Activated naive CD4-positive, alpha-beta T cell treated with anti-CD3 and anti-CD28 coated beads, Interleukin-2, amount 50 U/mL, for 24 hours (primary cell): ENCODE measurements at regions not wholly inside any gene's neighbourhood (a gene's known extent, or its start where the extent isn't known, plus 50 kb on each side); places are given as distances from the start of the nearest gene placed in this dataset.

Source experiments
- H3K27ac Mint-ChIP-seq: one replicate; pipeline ENCODE4 v1.8.0; 2021; ENCODE audit warnings: mild to moderate bottlenecking, mixed read lengths
- H3K27me3 Mint-ChIP-seq: one replicate; pipeline ENCODE4 v1.8.0; 2021; ENCODE audit warnings: mixed read lengths
- H3K36me3 Mint-ChIP-seq: one replicate; pipeline ENCODE4 v1.8.0; 2021; ENCODE audit warnings: mixed read lengths
- H3K4me1 Mint-ChIP-seq: one replicate; pipeline ENCODE4 v1.8.0; 2021; ENCODE audit warnings: mixed read lengths
- H3K4me3 Mint-ChIP-seq: one replicate; pipeline ENCODE4 v1.8.0; 2021; ENCODE audit warnings: mild to moderate bottlenecking, mixed read lengths
- H3K9me3 Mint-ChIP-seq: one replicate; pipeline ENCODE4 v1.8.0; 2021; ENCODE audit warnings: mixed read lengths

DNA sequence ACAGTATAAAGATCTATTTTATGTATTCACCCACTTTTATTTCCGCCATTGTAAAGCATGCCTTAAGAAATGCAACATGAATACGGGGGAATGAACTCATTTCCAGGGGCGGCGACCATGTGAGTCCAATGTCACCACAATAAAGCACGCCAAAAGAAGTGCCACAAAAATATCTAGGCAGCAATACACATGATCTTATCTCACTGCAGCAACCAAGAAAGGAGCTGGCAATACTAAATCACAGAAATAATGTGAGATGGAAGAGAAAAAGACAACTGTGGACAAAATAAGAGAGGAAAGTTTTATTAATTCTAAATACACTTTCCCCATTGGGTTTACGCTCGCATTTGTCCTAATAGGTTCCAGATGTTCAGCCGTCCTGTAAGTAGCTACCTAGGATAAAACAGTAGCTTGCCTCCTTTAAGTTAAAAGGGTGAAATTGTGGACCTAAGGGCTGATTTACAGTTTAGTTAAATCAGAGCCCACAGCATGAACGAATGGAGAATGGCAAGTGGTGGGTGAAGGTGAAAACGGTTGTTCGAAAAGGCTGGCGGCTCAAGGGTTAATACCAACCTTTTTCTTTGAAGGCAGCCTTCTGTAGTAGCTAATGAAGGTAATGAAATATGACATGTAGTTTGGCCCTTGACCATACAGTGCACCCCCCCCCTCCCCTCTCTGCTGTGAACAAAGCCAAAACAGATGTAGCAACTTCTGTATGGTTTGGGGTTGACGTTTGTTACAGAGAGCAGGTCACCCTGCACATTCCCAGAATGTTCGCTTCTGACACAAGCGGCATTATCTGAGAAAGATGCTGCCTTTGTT is 504.2 kb upstream of the PSMD7 start:
- Mint-ChIP-seq H3K27me3 (no peaks in the 10 kb centered on the region), H3K27ac (no peak overlapping the region), H3K9me3 (no peaks in the 10 kb centered on the region), H3K4me1 (no peaks in the 10 kb centered on the region), H3K36me3 (no peaks in the 10 kb centered on the region), H3K4me3 (no peak overlapping the region)

DNA sequence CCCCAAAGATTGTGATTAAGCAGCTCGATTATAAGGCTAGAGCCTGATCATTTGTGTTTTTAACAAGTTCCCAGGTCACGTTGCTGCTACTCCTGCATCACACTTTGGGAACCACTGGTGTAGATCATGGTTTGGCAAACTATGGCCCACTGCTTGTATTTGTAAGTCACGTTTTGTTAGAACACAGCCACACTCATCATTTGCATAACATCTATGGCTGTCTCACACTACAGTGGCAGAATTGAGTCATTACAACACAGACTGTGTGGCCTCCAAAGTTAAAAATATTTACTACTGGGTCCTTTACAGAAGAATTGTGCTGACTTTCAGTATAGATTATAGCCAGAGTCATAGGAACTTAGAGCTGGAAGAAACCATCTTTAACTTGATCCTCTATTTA is 515.3 kb upstream of the PSMD7 start:
- peaks cover 13% of the 10 kb centered on the region for H3K9me3 Mint-ChIP-seq

DNA sequence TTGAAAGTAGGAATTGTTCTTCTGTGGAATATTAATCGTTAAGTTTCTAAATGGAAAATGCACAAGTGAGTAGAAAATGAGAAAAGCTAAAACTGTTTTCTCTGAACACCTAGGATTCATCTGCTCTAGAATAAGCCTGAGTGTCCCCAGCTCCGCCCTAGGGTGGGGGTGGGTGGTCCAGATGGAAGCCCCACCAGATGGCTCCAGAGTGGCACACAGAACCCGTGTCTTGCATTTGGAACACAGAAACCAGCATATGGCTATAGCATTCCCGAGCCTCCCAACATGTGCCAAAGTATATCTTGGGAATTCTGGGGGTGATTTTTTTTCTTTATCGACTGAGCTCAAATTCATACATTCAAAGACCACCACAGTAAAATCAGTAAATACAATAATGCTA is 517.7 kb upstream of the PSMD7 start:
- Mint-ChIP-seq H3K4me3 (no peak overlapping the region), H3K9me3 (no peaks in the 10 kb centered on the region), H3K27me3 (no peaks in the 10 kb centered on the region), H3K27ac (no peak overlapping the region), H3K4me1 (no peaks in the 10 kb centered on the region), H3K36me3 (no peaks in the 10 kb centered on the region)

More for the DNA sequence above, 515.3 kb upstream of the PSMD7 start:
- H3K36me3 Mint-ChIP-seq, result no peaks in the 10 kb centered on the region
- no peak overlapping the region for H3K4me3 Mint-ChIP-seq
- H3K27ac Mint-ChIP-seq, result no peak overlapping the region
- no peaks in the 10 kb centered on the region for H3K27me3 Mint-ChIP-seq
- H3K4me1 Mint-ChIP-seq, result no peaks in the 10 kb centered on the region

DNA sequence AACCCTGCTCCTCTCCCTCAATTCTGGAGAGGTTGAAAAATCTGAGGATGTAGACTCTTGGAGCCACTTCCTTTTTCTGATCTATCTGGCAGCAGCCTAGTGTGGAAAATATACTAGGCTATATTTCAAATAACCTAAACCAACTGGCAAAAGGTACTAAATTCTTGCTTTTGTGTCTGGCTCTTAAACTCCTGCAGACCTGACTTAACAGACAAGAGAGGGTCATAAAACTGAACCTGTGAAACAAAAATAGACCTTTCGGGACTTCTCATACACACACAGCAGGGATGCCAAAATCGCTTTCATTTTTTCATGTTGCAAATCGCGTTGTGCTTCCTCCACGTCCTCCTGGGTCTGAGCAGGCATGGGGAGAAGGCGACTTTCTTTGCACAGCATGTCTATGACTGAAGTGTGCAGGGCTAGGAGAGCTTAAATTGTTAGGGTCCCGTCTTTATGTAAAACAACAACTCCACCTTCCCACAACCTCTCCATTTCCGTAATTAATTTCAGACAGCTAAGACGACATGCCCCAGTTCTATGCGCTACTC is 520.7 kb upstream of the PSMD7 start:
- Mint-ChIP-seq H3K36me3 (no peaks in the 10 kb centered on the region), H3K27me3 (no peaks in the 10 kb centered on the region), H3K4me3 (no peak overlapping the region), H3K27ac (no peak overlapping the region), H3K4me1 (no peaks in the 10 kb centered on the region), H3K9me3 (no peaks in the 10 kb centered on the region)

DNA sequence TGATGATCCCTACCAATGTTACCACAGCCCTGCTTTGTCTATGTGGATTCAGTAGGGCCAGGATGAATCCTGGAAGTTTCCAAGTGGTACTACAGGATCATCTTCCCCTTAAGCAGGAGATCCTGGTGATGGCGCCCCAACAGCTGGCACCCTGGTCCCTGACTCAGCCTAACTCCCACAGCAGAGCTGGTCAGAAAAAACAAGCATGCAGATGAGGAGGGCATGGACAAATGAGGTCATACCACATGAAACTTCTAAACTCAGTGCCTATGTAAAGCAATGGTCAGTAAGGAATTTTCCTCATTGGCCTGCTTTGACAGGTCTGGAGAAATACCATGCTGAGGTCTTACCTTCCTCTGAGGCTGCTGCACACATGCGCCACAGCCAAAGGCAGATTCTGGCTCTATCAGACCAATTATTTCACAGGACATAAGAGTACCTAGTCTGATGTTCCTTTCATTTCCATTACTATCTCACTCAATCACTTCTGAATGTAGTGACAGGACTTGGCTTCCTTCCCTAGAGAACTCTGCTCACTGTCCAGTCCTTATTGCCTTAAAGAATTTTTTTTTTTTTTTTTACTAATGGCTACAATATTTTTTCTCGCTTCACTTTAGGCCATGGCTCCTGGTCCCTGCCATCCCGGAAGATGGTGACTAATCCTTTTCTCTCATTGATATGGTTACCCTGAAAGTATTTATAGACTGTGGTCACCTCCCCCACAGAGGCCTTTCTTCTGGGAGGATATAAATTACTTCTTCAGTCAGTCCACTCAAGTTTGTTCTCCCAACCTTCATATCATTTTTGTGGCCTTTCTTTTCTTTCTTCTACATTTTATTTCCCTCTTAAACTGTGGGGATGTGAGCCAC is 525.2 kb upstream of the PSMD7 start:
- Mint-ChIP-seq H3K9me3 (no peaks in the 10 kb centered on the region), H3K4me1 (no peaks in the 10 kb centered on the region), H3K4me3 (no peak overlapping the region), H3K36me3 (no peaks in the 10 kb centered on the region), H3K27me3 (peaks cover 1% of the 10 kb centered on the region), H3K27ac (no peak overlapping the region)

DNA sequence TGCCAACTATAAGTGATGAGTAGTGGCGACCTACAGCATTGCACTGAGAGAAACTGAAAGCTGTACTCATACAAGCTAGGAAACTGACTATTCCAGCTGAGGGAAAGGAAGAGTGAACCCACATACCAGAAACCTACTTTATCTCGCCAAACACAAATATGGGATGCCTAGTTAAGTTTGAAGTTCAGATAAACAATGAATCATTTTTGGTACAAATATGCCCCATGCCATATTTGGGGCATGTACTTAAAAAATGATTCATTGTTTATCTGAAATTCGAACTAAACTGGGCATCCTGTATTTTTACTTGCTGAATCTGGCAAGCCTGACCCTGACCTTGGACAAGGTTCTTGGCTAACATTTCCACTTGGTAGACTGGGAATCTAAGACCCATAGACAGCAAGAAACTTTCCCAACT is 527.8 kb upstream of the PSMD7 start:
- no peaks in the 10 kb centered on the region for H3K9me3 Mint-ChIP-seq
- H3K4me1 Mint-ChIP-seq, result no peaks in the 10 kb centered on the region
- no peak overlapping the region for H3K4me3 Mint-ChIP-seq
- no peak overlapping the region for H3K27ac Mint-ChIP-seq
- H3K36me3 Mint-ChIP-seq, result no peaks in the 10 kb centered on the region
- H3K27me3 Mint-ChIP-seq, result peaks cover 1% of the 10 kb centered on the region

DNA sequence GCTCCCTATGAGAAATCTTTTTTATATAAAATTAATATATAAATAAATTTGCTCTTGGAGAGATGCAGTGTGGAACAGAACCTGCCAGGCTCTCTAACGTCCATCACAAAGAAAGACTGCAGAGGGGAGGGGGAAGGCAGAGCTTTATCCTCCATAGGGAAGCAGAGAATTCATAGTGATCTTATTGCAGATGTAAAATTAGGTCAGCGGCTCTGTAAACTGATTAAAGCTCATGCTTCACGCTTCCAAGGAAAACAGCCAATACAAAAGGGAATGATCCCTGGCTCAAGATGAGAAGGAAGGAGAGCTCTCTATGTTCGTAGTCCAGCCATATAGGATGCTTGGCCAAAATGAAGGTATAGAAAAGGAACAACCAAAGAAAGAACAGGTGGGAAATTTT is 532.3 kb upstream of the PSMD7 start:
- Mint-ChIP-seq H3K27ac (no peak overlapping the region), H3K36me3 (no peaks in the 10 kb centered on the region), H3K9me3 (peaks cover 11% of the 10 kb centered on the region), H3K27me3 (peaks cover 1% of the 10 kb centered on the region), H3K4me1 (no peaks in the 10 kb centered on the region), H3K4me3 (no peak overlapping the region)

DNA sequence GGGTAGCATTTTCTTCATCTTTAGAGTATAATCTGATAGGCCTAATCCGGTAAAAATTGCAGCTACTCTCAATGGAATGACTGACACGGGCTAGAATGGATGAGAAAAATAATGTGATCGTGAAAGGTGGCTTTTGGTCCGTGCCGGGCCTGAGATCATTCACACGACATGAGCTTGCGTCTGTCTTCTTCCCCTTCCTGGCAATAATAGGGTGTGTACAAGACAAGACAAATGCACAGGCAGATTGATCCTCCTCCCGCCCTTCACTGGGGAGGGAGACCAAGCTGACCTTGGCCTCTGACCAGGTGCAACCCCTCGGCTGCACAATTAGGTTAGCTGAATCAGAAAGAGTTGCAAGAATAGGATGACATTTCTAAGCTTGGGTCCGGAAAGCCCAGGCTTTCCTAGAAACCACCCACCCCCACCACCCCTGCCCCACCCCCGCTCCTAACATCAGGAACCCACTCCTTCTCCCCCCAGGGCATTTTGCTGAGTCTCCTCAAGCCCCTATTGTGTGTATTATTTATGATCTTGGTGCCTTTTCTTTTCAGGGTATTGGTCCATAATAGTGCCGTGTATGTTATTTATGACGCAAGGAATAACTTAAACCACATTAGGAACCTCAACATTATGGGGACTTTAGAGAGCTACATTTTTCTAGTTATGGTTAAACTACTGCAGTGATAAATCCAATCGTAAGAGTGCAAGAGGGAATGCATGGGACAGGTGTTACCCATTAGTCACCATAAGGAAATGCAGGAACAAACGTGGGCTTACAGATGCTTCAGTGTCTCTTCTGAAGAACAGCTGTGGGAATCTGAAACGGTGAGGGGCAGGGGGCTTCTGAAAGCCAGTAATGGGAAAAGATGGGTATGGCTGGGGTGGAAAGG is 540.1 kb upstream of the PSMD7 start:
- Mint-ChIP-seq H3K27me3 (peaks cover 2% of the 10 kb centered on the region), H3K9me3 (peaks cover 11% of the 10 kb centered on the region), H3K4me1 (no peaks in the 10 kb centered on the region), H3K4me3 (no peak overlapping the region), H3K36me3 (no peaks in the 10 kb centered on the region), H3K27ac (no peak overlapping the region)

DNA sequence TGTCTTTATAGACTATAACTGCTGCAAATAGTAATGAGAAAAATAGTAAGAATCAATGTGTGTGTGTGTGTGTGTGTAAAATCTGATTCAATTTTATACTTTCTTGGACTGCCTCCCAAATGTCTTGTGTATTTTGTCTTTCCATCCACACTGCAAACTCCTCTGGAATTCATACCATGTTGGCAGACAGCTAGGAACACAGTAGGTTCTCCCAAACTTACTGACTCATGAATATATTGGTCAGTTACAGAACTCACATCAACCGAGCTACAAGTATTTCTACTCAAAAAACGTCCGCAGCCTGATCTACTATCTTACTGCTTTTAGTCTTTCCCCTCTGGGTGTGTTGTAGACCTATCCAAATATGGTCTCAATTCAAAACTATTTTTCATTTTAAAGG is 542.7 kb upstream of the PSMD7 start:
- Mint-ChIP-seq H3K27me3 (peaks cover 2% of the 10 kb centered on the region), H3K36me3 (no peaks in the 10 kb centered on the region), H3K9me3 (peaks cover 10% of the 10 kb centered on the region), H3K27ac (no peak overlapping the region), H3K4me3 (no peak overlapping the region), H3K4me1 (no peaks in the 10 kb centered on the region)

DNA sequence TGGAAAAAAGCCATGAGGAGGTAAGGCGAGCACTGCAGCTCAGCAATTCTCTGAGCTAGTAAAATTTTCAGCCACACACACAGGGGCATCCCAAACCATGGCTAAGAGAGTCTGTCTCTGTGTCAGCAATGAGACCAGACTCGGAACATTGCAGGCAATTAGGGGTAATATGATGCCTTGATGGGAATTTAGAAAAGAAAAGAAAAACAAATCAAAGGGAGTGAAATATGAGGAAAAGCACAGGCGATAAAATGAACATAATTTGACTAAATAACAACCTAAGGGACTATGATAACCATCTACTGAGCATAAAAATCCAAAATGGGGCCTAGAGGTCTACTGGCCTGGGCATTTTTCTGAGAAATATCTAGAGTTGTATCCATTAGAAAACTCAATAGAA is 546.0 kb upstream of the PSMD7 start:
- Mint-ChIP-seq H3K9me3 (peaks cover 21% of the 10 kb centered on the region), H3K27me3 (no peaks in the 10 kb centered on the region), H3K4me1 (no peaks in the 10 kb centered on the region), H3K36me3 (no peaks in the 10 kb centered on the region), H3K4me3 (no peak overlapping the region), H3K27ac (no peak overlapping the region)

DNA sequence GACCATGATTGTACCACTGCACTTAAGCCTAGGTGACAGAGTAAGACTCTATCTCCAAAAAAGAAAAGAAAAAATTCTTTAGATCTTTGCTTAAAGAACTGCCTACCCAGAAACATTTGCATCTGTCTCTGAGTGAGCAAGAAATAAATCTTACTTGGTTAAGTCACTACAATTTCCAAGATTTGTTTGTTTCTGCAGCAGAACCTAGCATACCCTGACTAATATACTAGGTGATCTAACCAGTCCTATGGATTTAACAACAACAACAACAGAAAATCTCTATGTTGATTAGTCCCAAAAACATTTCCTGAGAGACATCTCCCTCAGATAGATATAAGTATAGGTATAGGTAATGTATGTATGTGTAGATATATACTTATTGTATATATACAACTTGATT is 549.3 kb upstream of the PSMD7 start:
- H3K4me1 Mint-ChIP-seq, result no peaks in the 10 kb centered on the region
- no peak overlapping the region for H3K4me3 Mint-ChIP-seq
- no peaks in the 10 kb centered on the region for H3K27me3 Mint-ChIP-seq
- H3K9me3 Mint-ChIP-seq, result peaks cover 21% of the 10 kb centered on the region
- no peaks in the 10 kb centered on the region for H3K36me3 Mint-ChIP-seq
- H3K27ac Mint-ChIP-seq, result no peak overlapping the region

DNA sequence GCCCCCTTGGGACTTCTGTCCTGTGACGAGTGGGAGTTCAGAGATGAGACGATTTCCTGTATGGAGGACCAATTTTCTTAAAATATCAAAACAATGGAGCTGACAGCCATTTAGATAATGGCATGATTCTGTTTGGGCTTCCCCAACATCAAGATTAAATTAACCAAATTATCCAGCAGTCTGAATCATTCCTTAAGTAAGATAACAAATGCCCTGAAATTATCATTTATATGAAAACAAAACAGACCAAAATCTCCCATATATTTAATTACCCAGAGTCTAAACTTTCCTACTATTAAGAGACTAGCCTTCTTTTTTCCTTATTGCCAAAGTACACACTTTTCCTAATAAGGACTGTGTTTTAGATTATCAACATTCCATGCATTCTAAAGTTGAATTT is 550.1 kb upstream of the PSMD7 start:
- no peak overlapping the region for H3K27ac Mint-ChIP-seq
- H3K9me3 Mint-ChIP-seq, result peaks cover 21% of the 10 kb centered on the region
- no peaks in the 10 kb centered on the region for H3K27me3 Mint-ChIP-seq
- no peaks in the 10 kb centered on the region for H3K4me1 Mint-ChIP-seq
- no peak overlapping the region for H3K4me3 Mint-ChIP-seq
- no peaks in the 10 kb centered on the region for H3K36me3 Mint-ChIP-seq

DNA sequence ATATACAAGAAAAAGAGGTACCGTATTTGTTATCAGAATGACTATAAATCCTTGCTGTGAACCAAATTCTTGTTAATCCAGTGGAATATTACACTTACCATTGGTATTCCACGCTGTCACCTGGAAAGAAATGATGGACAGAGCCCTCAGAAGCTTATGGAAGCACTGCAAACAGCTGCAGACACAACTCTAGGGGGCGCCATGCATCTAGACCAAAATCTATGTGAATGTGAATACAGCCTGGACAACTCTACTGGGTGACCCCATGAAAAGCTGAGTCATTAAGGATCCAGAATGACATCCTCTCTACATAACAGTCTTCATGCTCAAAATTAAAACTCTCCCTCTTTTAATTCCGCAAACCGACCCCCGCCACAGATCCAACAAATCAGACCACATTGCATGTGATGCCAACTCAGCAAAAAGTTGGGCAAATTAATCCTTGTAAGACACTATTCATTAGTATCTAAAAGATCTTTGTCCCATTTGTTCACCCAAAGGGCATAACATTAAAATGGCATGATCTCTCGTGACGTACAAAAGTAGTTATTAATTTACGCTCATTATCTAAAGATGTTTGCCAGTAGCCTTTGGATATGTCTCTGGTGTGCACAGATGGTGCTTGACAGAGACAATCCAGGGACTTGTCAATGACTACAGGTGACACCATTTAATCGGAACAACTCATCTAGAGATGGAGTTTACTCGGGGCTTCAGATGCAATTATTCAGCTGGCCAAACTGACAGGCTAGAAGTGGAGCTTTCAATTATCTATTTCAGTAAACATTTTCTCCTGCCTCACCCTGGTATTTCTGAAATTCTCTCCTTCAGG is 552.7 kb upstream of the PSMD7 start:
- Mint-ChIP-seq H3K27me3 (no peaks in the 10 kb centered on the region), H3K4me1 (no peaks in the 10 kb centered on the region), H3K27ac (no peak overlapping the region), H3K9me3 (peaks cover 16% of the 10 kb centered on the region), H3K4me3 (no peak overlapping the region), H3K36me3 (no peaks in the 10 kb centered on the region)

DNA sequence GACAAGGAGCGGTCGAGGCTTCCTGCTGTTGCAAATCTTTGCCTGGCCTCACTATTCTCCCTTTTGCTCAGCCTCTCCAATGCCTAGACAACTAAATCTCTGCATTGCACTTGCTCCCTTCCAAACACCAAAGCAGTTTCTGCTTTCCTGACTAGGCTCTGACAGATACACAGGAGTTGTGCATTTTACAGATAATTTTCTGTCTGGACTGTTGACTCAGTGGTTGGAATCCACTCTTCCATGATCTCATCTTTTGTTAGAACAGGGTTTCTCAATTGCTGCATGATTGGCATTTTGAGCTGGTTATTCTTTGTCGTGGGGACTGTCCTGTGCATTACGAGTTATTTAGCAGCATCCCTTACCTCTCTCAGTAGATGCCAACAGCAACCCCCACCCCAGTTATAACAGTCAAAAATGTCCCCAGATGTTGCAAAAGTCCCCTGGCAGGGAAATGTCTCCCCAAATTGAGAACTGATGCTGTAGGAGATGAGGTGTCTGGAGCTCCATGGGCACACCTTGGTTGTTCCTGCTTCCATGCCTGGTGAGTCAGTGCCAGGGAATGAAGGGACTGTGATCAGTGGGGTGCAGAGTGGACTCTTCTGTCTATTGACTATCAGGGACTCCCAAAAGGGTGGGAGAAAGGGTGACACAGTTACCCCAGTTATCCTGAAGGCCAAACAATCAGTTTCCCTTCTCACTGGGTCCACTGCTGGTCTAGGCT is 557.4 kb upstream of the PSMD7 start:
- Mint-ChIP-seq H3K27ac (no peak overlapping the region), H3K36me3 (no peaks in the 10 kb centered on the region), H3K4me3 (no peak overlapping the region), H3K27me3 (no peaks in the 10 kb centered on the region), H3K9me3 (peaks cover 10% of the 10 kb centered on the region), H3K4me1 (peaks cover 4% of the 10 kb centered on the region)
